GM19467 (cell line): ENCODE measurements at regions not wholly inside any gene's neighbourhood (a gene's known extent, or its start where the extent isn't known, plus 50 kb on each side); places are given as distances from the start of the nearest gene placed in this dataset.
"Not testable (repeated sequence)": the region's sequence is repeated elsewhere in the genome, so short reads cannot be mapped to it uniquely, and the experiment has no call there.

Experiments
- ATAC-seq: cut with Tn5 transposase; IDR thresholded peaks from one replicate; pipeline ENCODE4 v1.9.1; 2021; ENCODE audit warnings: mild to moderate bottlenecking, moderate library complexity; ENCODE audit not compliant: unreplicated experiment

- ATAC-seq, result no peak
Observed at GRCh38 chr7:97373736-97374135, 256.2 kb downstream of the SDHAF3 start.

- no peak for ATAC-seq
Observed at GRCh38 chr7:97377713-97378112, 260.2 kb downstream of the SDHAF3 start.

GRCh38 chr7:97381815-97382554 is 264.5 kb downstream of the SDHAF3 start:
- no peak for ATAC-seq

- no peak for ATAC-seq
Observed at GRCh38 chr7:97390052-97390451, 272.6 kb downstream of the SDHAF3 start.

- no peak for ATAC-seq
Observed at GRCh38 chr7:97390915-97391593, 273.6 kb downstream of the SDHAF3 start.

GRCh38 chr7:97401398-97401797 is 283.9 kb downstream of the SDHAF3 start:
- ATAC-seq, result no peak

GRCh38 chr7:97405835-97406234 is 288.3 kb downstream of the SDHAF3 start:
- no peak for ATAC-seq

GRCh38 chr7:97407106-97407505 is 289.6 kb downstream of the SDHAF3 start:
- ATAC-seq, result no peak

- no peak for ATAC-seq
Observed at GRCh38 chr7:97409346-97409745, 291.8 kb downstream of the SDHAF3 start.

GRCh38 chr7:97418312-97418711 is 300.8 kb downstream of the SDHAF3 start:
- no peak for ATAC-seq

- ATAC-seq, result no peak
Observed at GRCh38 chr7:97419898-97420297, 302.4 kb downstream of the SDHAF3 start.

- no peak for ATAC-seq
Observed at GRCh38 chr7:97421307-97421930, 303.9 kb downstream of the SDHAF3 start.

GRCh38 chr7:97422046-97422445 is 304.5 kb downstream of the SDHAF3 start:
- ATAC-seq, result no peak

- ATAC-seq, result no peak
Observed at GRCh38 chr7:97430006-97430405, 301.9 kb upstream of the TAC1 start.

- ATAC-seq, result no peak
Observed at GRCh38 chr7:97439637-97440214, 292.2 kb upstream of the TAC1 start.

GRCh38 chr7:97446361-97446760 is 285.5 kb upstream of the TAC1 start:
- ATAC-seq, result no peak

- not testable (repeated sequence) for ATAC-seq
Observed at GRCh38 chr7:97449448-97449847, 282.4 kb upstream of the TAC1 start.

GRCh38 chr7:97450516-97450915 is 281.4 kb upstream of the TAC1 start:
- no peak for ATAC-seq

GRCh38 chr7:97454636-97455035 is 277.2 kb upstream of the TAC1 start:
- no peak for ATAC-seq

GRCh38 chr7:97457054-97457453 is 274.8 kb upstream of the TAC1 start:
- no peak for ATAC-seq

GRCh38 chr7:97460433-97460832 is 271.5 kb upstream of the TAC1 start:
- no peak for ATAC-seq

GRCh38 chr7:97461596-97461995 is 270.3 kb upstream of the TAC1 start:
- no peak for ATAC-seq
